HT-29 (cell line): ENCODE measurements at regions not wholly inside any gene's neighbourhood (a gene's known extent, or its start where the extent isn't known, plus 50 kb on each side); places are given as distances from the start of the nearest gene placed in this dataset.
"Not testable (repeated sequence)": the region's sequence is repeated elsewhere in the genome, so short reads cannot be mapped to it uniquely, and the experiment has no call there.

Source experiments
- DNase-seq: peaks from one replicate; pipeline ENCODE4 v3.0.0-alpha.2; 2015; ENCODE audit warnings: low spot score

DNA sequence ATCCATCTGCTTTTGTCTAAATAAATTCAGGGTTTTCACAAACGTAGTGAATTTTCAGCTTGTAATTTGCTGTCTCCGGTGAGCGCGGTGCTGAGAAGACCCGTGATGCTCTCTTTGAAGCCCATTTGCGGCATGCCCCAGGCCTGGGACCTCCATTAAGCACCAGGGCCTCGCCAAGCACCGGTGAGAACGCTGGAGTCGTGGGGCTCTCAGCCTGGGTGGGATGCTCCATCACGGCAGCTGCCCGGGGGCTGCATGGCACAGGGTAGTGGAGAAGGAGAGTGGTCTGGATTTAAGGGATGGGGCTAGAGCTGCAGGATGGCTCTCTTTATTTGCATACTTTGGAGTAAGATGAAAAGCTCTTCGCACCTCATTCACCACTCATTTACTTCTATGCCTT lies 248.7 kb downstream of the ABCC12 start:
- DNase-seq, result no peak

DNA sequence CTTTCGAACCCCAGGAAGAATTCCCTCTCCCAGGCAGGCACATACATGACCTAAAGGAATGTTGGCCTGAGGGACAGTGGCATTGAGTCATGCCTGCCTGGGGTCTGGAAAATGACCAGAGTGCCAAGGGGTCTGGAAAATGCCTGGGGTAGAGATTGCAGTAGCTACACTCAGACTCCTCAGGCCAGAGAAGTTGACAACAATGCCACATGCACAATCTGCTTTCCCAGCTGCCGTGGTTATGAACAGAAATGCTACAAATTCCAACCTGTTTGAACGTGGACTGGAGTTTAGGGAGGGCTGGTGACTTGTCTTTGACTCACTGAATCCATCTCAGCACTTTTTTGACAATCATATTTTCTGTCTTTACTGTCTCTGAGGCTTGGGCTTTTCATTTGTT lies 250.0 kb downstream of the ABCC12 start:
- DNase-seq, result no peak

DNA sequence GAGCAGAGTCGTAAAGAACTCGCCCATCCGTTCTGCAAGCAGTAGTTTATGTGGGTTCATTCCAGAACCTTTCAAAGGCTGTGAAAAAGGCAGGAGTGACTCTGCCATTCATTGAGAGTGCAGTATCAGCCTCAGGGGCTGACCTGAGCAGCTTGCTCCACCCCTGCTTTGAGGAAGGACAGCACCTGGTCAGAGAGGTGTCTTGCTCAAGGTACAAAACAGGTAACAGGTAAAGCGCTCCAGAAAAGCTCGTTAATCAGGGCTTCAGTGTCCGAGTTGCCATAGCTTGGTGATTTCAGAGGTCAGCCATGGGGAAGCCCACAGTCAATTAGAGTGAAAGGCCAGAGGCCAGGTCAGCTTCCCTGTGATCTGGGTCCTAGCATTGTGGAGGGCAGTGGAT lies 251.1 kb downstream of the ABCC12 start:
- no peak for DNase-seq

DNA sequence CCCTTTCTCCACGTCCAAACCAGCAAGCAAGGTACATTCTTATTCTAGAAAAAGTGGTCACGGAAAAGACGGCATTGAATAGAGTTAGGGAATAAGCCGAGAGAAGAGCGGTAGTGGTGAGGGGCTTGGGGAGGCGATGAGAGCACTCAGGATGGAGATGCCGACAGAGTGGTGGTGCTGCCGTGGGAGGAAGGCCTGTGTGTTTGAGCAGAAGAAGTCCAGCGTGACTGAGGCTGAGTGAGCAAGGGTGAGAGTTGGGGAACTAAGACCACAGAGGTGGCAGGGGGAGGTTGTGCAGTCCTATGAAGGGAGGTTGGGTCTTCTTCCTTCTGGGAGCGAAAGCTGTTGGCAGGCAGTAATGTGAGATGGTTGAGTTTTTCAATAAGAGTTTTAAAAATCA lies 252.3 kb downstream of the ABCC12 start:
- no peak for DNase-seq

DNA sequence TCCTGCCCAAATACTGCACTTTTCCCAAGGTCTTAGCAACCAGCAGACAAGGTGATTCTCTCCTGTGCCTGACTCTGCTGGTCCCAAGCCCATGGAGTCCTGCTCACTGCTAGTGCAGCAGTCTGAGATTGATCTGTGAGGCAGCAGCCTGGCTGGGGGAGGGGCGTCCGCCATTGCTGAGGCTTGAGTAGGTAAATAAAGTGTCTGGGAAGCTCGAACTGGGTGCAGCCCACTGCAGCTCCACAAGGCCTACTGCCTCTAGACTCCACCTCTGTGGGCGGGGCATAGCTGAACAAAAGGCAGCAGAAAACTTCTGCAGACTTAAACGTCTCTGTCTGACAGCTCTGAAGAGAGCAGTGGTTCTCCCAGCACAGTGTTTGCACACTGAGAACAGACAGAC lies 258.7 kb downstream of the ABCC12 start:
- not testable (repeated sequence) for DNase-seq

DNA sequence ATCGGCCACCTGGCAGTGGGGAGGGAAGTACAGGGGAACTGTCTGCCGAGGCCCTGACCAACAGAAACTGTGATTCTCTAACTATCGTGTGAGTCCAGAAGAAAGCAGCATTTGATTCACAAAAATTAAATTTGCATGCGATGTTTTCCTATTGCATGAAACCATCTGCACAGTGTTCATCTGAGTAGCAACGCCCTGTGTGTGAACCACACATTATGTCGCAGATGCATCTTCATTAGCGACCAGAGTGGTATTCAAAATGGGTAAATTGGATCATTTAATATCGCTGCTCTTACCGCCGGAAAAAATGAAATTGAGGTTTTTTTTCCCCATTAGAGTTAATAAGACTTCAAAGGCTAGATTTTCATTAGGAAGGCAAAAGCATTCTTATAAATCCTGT lies 260.6 kb downstream of the ABCC12 start:
- no peak for DNase-seq

DNA sequence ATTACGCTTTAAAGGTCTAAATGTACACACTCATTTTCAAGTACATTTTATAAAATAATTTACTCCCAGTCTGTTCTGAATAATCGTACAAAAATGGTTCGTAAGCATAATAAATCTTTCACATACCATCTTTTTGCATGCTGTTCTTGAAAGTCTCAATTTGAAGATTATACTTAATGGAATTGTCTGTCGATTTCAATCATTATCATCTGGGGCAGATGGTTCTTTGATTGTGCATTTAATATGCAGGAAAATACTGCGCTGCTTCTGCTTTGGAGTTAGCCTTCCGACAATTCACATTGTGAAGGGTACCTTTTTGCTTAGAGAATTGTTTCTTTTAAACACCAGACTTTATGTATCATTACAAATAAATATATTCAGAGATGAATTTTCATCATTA lies 262.8 kb downstream of the ABCC12 start:
- no peak for DNase-seq

DNA sequence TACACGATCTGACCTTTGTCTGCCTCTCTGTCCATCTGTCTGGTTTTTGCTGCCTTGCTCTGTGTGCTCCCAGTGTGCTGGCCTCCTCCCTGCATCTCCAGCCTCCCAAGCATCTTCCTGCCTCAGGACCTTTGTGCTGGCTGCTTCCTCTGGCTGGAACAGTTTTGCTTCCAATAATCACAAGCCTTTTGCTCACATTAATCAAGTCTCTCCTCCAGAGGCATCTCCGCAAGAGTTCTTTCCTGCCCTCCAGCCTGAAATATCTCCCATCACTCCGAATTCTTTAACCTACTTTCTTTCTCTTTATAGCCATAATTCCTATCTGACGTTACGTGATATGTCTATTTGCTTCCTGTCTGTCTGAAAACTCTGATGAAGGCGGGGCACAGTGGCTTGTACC lies 267.1 kb downstream of the ABCC12 start:
- DNase-seq, result no peak

DNA sequence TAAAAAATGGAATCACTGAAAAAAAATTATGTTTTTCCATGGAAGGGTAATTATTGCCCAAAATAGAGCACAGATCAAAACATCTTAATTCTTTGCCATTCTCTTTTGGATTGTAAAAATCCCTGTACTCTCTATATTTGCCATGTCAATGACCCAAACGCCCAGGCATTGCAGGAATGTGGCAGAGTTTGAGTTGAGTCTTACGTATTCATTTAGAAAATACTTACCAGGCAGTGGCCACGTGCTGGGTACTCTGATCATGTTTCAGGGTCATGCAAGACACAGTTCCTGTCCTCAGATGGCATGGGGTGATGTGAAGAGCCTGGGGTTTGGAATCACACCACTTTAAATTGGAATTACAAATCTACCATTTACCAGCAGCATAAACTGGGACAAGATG lies 267.7 kb downstream of the ABCC12 start:
- DNase-seq, result no peak

DNA sequence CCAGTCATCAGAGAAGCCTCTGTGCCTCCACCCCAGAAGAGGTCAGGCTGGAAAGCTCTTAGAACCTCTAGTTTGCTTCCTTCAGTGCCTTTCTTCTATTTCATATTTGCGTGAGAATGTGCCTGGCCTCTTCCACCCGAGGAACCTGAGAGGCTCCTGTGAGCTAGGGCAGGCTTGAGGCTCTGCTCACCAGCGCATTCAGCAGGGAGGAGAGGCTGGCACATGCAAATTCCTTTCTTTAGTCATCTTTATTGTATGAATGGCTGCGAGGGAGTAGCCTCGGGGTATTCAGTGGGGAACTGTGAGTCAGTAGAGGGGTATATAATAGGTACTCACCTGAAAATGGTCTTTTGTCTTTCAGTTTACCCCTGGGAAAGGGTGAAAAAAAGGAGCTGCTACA lies 268.3 kb downstream of the ABCC12 start:
- no peak for DNase-seq

DNA sequence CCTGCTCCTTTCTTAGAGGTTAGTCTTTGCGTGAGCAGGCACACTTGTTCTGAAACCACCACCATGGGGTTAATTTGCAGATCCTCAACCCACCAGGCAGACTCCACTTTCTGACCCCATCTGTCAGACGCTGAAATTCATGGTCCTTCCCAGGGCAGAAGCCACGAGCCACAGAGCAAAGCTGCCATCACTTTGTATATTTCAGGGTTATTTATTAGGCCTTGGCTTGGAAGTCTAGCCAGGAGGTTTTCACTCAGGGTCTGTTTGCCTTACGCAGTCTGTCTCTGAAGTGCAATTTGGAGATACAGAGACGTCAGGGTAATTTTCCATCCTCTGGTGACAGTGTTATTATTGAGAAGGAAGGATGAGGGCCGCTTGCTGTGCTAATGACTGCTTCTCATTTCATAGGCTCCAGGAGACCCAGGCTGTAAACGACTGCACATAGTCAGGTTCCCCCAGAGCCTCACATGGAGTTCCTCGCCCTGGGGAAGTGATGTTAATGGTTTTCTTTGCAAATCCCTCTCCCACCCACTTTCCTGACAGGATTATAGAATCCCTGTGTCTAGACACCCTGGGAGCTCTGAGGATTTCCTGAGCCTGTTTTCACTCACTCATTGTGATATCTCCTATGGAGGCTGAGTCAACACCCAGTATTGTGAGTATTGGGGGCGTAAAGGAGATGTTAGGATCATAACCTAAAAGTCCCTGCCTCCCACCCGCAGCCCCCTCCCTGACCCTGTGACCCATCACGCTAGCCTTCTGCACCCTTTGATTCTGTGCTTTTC lies 269.0 kb downstream of the ABCC12 start:
- no peak for DNase-seq

DNA sequence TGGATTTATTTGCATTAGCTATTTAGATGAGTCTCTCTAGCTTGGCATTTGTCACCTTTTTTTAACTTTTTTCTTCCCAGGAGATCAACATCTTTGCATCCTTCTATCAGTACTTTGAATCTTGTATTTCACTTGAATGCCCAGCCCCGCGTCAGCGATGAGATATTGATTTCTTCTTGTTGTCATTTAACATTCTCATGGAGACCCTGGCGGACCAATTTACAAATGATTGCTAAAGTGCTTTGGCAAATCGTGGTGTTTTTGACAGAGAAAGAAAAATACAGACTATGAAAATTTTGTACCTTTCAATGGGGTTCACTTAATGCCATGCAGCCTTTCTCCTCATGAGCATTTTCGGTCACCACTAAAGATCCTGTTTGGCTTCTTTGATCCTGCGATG lies 269.7 kb downstream of the ABCC12 start:
- no peak for DNase-seq

DNA sequence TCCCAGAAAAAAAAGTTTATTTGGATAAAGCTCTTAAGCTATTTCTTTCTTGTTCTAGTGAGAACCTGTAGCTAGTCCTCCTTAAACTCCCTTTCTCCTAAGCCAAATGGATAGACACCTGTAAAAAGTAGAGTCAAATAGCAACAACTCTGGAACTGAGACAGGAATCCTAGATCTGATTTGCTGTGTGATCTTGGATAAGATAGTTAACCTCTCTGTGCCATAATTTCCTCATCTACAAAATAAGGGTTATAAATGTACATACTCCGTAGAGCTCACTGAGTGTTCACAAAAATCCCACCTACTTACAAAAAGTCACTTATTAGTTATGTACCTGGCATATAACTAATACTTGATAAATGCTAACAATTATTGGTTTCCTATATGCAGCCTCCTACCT lies 270.3 kb downstream of the ABCC12 start:
- no peak for DNase-seq

DNA sequence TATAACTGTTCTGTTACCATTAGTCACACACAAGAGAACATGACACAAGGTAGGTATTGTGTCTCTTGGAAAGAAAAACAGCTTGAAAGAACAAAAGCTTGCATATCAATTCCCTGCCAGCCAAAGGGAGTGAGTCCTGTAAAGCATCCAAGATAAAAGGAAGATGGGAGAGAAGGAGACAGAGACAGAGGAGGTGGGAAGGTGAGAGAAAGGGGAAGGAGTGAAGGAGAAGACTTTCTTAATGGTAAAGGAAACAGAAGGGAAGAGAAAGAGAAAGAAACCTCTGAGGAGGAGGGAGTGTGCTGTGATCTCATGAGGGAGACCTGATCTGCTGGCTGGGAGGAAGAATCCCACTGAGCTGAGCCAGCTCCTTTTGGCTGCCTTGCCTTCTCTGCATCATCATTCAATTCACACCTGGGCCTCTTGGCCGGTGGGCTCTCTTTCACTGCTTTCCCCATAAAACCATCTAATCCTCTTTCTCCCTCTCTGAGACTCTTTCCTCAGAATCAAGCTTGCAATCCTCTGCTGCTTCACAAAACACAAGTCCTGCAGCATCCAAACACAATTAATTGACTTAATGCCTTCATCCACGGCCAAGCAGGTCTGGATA lies 271.6 kb downstream of the ABCC12 start:
- no peak for DNase-seq

DNA sequence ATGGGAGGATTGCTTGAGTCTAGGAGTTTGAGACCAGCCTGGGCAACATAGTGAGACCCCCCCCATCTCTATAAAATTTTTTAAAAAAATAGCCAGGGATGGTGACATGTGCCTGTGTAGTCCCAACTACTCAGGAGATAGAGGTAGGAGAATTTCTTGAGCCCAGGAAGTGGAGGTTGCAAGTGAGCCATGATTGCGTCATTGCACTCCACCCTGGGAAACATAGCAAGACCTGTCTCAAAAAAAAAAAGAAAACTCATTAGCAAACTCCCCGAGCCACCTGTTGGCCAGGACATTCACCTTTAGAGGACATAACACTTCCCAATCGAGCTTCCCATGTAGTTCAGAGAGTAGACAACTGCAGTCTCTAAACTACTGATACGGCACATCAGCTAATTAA lies 274.2 kb downstream of the ABCC12 start:
- DNase-seq, result peak; percentile 1

DNA sequence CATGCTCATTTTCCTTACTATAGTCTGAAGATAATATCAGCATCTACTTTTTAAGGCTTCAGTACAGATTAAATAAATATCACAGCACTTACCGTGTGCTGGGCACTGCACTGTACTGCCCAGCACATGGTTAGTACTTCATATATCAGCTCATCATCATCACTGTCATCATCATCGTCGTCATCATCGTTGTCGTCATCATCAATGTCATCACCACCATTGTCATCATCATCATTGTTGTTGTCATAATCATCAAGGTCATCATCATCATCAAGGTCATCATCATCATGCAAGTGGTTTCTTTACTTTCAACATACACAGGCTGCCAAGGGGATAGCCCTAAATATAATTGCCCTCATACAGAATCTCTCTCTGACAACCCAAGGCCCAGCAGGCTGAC lies 275.1 kb downstream of the ABCC12 start:
- DNase-seq, result no peak

DNA sequence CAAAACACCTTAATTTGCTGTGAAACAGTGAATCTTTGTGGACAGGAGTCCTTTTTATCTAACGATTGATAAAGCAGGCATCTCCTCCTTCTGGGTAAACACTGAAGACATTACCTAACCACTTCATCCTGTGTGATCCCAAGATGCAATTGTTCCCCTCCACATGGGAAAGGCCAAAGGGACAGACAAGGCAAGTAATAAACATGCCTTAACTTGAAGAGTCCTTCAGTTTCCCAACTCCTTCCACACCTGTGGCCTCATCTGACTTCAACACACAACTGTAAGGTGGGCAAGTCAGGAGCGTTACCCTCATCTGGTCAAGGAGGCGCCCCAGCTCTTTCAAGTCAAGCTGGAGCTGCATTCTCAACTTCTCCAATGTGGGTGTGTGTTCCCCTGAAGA lies 278.6 kb downstream of the ABCC12 start:
- DNase-seq, result no peak

DNA sequence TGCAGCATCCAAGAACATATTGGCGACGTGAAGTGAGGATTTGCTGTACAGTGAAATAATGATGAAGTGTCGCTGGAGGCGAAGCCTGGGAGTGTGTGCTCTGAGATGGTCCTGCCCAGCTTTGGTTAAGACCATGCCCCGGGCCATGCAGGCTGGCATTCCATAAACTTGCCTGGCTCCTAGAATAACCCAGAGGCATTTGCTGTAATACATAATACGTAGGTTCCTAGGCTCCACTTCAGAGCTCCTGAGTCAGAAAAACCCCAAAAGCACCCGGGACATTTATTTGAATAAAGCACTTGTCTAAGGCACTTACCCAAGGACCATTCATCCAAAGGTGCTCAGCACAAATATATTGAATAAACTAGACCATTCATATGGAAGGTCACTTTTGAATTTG lies 279.3 kb downstream of the ABCC12 start:
- no peak for DNase-seq

DNA sequence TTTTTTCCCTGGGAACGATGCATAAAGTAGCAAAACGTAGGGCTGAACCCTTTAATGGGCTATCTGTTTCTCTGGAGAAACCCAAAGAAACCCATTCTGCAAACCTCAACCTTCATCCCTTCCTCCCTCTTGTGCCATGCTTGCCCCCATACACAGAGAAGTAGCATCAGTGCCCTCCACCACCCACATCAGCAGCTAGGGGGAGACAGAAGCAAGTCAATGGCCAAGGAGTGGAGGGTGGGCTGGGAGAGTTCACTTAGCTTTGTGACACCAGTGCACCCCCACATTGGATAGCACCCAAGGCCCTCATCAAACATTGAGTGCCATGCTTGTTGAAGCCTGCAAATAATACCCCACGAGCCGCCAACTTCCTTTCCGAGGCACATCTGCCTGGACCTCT lies 282.4 kb downstream of the ABCC12 start:
- no peak for DNase-seq

DNA sequence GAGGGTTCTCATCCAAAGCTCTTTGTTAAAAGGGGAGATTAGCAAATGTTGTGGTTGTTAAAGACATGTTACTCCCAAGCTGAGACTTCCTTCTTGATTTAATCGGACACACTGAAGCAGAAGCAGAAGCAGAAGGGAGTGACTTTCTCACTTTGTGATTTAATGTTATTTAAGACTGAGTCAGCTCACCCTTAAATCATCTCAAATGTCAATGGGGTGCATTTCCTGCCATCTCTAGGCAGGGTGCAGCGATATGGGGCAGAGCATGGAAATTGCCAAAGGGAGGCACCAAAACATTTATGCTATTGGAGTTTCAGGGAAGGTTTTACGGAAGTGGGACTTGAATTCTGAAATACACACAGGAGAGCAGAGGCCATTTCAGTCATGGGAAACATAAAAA lies 283.6 kb downstream of the ABCC12 start:
- no peak for DNase-seq

DNA sequence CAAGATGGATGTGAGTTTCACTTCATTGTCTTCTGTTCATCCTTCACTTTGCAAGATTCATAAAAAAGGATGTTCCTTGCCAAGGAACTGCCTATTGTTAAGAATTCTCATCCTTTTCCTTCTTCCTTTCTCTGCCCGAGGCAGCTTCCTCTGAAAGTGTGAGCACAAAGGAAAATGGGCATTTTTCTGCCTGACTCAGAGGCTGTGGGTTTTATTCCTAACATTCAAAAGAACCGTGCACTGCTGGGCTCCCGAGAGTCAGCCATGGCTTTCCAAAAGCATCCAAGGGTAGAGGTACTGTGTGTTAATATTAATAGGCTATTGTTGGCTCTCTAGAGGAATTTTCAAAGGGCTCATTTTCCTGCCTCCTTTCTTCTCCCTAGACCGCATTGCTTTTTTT lies 289.4 kb downstream of the ABCC12 start:
- DNase-seq, result no peak

DNA sequence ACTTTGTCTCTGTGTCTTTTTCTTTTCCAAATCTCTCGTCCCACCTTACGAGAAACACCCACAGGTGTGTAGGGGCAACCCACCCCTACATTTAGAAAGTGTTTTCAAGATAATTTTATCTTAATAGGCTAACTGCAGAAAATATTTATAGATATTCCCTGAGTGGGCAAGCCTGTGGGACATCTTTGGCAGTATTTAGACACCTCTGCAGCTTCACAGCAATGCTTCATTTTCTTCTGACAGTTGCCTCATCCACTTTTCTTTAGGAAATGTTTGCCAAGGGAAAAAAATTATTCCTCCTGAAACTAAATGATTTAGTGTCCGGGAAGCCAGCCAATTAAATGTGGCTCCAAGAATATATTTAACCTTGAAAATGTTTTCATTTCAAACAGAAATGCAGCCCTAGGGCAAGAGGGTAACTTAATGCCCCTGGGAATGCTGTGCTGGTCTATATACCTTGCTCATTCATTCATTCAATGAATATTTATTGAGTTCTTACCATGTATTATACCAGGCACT lies 290.4 kb downstream of the ABCC12 start:
- no peak for DNase-seq

DNA sequence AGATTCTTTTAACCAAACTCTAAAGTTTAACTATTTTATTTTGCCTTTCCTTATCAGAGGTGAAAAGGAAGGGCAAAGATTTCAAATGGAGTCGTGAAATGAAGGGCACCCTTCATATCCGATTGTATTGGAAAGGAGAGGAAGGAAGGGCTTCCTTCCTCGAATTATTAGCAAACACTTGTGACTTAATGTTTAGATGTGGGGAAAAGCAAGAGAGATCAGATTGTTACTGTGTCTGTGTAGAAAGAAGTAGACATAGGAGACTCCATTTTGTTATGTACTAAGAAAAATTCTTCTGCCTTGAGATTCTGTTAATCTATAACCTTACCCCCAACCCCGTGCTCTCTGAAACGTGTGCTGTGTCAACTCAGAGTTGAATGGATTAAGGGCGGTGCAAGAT lies 291.5 kb downstream of the ABCC12 start:
- DNase-seq, result not testable (repeated sequence)
